H1 (cell line): ENCODE measurements at regions not wholly inside any gene's neighbourhood (a gene's known extent, or its start where the extent isn't known, plus 50 kb on each side); places are given as distances from the start of the nearest gene placed in this dataset.

Source experiments
- CHD7 ChIP-seq: fragments of 300-600 bp; sonication (generic); IDR thresholded peaks from 2 replicates; pipeline ENCODE4 v1.7.1; 2012; ENCODE audit warnings: low read length, moderate library complexity, mild to moderate bottlenecking, inconsistent platforms; ENCODE audit not compliant: insufficient replicate concordance

DNA sequence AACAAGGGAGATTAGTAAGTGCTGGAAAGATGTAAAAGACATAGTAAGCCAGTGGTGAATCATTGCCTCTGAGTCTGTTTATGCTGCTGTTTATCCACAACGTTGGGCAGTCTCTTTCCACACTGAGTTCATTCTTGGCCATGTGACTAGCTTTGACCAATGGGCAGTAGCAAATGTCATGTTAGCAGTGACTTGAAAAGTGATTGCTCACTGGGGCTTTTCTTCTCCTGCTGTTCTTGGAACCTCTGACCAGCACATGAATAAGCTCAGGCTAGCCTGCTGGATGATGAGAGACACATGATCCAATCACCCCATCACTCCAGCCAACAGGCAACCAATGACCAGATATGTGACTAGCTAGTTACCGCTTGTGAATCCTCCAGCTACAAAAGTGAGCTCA is 360.4 kb downstream of the SLC4A3 start (continued):
- no peak for TF ChIP-seq CHD7
